WTC11 (cell line): ENCODE measurements at regions not wholly inside any gene's neighbourhood (a gene's known extent, or its start where the extent isn't known, plus 50 kb on each side); places are given as distances from the start of the nearest gene placed in this dataset.

Experiments
- CTCF ChIP-seq: fragments of 200-600 bp; IDR thresholded peaks from 2 replicates; pipeline ENCODE4 v1.8.0; 2022; ENCODE audit warnings: antibody characterized with exemption
- NR1H2 ChIP-seq: sonication (generic); formaldehyde crosslinking; IDR thresholded peaks from 2 replicates; pipeline ENCODE4 v1.9.0; 2021; ENCODE audit warnings: mild to moderate bottlenecking, moderate library complexity, missing genetic modification reagents
- OVOL2 ChIP-seq: fragments of 250-450 bp; sonication (Bioruptor Pico); IDR thresholded peaks from 2 replicates; pipeline ENCODE4 v1.9.0; 2021; ENCODE audit warnings: mild to moderate bottlenecking, borderline replicate concordance

- TF ChIP-seq NR1H2 (no peak), CTCF (no peak), OVOL2 (CRISPR knock-in tag) (no peak)
These were observed 326.8 kb downstream of the PPP4R3C start for GRCh38 chrX:27136325-27136724.
